Stimulated activated CD4-positive, alpha-beta T cell treated with anti-CD3 and anti-CD28 coated beads, Interleukin-2, amount 100 ng/mL, for 4 hours (primary cell): ENCODE measurements at regions not wholly inside any gene's neighbourhood (a gene's known extent, or its start where the extent isn't known, plus 50 kb on each side); places are given as distances from the start of the nearest gene placed in this dataset.
A peak's percentile ranks its signal among the peaks of the same experiment; 100 is the strongest.

Experiments
- DNase-seq: peaks from one replicate; pipeline ENCODE4 v3.0.0-alpha.2; 2020; ENCODE audit warnings: low read depth

DNA sequence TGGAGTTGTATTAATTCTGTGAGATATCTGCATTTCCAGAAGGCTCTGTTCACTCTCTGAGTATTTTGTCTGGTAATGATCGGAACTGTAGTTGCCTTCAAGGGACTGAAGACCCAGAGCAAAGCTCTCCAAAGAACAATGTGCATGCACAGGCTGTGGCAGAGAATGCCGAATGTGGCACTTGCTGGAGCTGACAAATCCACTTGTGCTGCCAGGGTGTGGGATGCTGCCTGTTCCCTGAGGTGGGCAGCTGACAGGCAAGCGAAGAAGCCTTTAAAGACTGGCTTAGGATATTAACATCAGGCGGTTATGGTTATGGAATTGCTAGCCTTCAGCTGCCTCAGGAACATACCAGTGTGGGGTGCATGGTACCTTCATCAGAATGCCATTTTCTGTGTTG is 419.9 kb upstream of the ATP2B1 start:
- no peak for DNase-seq

DNA sequence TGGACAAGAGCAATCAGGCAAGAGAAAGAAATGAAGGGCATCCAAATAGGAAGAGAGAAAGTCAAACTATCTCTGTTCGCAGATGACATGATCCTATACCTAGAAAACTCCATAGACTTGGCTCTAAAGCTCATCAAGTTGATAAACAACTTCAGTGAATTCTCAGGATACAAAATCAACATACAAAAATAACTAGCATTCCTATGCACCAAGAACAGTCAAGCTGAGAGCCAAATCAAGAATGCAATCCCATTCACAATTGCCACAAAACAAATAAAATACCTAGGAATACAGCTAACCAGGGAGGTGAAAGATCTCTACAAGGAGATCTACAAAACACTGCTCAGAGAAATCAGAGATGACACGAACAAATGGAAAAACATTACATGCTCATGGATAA is 417.5 kb upstream of the ATP2B1 start:
- no peak for DNase-seq

- DNase-seq = no peak
Observed at GRCh38 chr12:90124914-90125313, 416.3 kb upstream of the ATP2B1 start.

DNA sequence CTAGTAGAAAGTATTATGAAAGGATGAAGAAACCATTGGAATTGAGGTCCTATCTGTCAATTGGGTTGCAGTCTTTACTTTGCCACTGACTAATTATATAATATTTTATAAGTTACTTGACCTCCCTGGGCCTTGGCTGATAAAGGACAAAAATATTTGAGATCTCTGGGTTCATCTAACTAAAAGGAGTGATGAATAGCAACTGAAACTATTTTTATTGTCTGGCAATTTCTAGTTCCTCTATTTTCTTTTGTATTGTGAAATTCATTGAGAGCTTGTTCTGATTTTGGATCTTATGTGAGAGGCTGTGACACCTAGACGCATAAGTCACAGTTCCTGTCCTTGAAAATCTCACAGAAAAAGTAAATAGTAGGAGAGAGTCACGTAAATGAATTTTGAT is 415.7 kb upstream of the ATP2B1 start:
- no peak for DNase-seq

GRCh38 chr12:90122681-90123080 is 414.0 kb upstream of the ATP2B1 start:
- no peak for DNase-seq

DNA sequence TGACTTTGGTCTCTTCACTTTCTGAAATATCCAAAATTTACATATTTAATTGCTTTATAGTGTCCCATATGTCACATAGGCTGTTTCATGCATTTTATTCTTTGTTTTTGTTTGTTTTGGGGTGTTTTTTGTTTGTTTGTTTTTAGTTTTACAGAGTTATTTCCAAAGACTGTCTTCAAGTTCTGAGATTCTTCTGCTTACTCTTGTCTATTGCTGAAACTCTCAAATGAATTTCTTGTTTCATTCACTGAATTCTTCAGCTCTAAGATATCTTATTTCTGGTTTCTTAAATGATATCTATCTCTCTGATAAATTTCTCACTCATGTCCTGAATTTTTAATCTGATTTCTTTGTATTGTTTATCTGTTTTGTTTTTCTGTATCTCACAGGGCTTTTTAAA is 412.0 kb upstream of the ATP2B1 start:
- no peak for DNase-seq

- no peak for DNase-seq
Observed at GRCh38 chr12:90112666-90113065, 404.0 kb upstream of the ATP2B1 start.

GRCh38 chr12:90111791-90112580 is 403.3 kb upstream of the ATP2B1 start:
- DNase-seq = no peak

- DNase-seq = no peak
Observed at GRCh38 chr12:90106568-90106967, 397.9 kb upstream of the ATP2B1 start.

DNA sequence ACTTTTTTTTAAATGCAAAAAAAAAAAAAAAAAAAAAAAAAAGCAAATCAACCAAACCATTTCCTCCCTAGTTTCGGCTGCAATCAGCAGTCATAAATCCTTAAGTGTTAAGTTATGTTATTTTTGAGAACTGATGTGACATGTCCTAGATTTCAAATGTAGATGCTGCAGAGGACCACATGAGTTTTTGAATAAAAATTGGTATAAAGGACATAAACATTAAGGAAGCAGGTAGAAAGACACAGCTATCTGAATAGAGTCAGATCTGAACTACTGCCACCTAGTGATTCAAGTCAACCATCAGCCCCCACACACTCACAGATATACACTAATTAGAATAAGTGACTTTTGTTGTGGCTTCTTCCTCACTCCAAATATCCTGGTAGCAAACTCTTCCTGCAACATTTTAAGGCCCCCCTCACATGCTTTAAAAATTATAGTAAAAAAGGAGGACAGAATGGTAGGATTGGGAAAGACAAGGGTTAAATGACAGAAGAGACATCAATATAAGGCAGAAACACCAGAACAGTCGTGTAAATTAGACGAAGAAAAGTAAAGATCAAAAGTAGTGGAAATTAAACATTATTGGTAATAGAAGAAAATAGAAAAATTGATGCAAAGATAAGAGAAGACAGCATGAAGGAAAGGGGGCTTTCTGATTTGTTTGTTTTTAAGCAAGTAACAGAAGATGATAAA is 394.5 kb upstream of the ATP2B1 start:
- peak; percentile 13 for DNase-seq

GRCh38 chr12:90100579-90100978 is 391.9 kb upstream of the ATP2B1 start:
- no peak for DNase-seq

GRCh38 chr12:90099288-90099687 is 390.6 kb upstream of the ATP2B1 start:
- no peak for DNase-seq

- no peak for DNase-seq
Observed at GRCh38 chr12:90098132-90098779, 389.6 kb upstream of the ATP2B1 start.

GRCh38 chr12:90091809-90092208 is 383.2 kb upstream of the ATP2B1 start:
- no peak for DNase-seq

DNA sequence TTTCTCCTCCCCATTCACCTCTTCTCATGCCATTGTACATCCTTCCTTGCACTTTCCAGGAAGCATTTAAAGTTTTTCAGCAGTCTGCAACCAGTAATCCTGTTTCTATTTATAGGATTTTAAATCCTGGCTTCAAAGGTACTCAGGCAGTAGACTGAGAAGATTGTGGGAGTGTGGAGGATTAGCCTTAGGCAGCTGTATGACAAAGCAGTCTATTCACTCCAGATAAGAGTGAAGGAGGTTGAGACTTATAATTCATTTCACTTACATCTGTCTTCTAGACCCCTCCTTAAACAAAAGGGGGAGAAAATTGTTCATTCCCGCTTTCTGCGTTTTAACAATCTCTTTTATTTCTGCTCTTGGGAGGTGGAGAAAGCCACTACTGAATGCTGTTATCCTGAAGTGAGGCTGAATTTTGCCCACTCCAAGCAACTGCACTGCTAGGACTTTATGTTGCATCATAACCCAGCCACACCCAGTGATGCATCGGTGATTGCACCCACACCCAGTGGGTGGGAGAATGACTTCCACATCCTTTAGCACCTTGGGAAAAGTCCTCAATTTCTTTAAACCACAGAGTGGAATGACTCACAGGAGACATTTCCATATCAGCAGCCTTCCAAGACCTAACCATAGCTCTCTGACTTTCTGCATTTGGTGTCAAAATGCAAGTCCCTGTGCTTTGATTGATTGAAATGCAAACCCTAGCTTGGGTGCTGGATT is 382.5 kb upstream of the ATP2B1 start:
- DNase-seq = no peak

GRCh38 chr12:90086281-90086680 is 377.6 kb upstream of the ATP2B1 start:
- DNase-seq = no peak

GRCh38 chr12:90085494-90086274 is 377.0 kb upstream of the ATP2B1 start:
- DNase-seq = no peak

DNA sequence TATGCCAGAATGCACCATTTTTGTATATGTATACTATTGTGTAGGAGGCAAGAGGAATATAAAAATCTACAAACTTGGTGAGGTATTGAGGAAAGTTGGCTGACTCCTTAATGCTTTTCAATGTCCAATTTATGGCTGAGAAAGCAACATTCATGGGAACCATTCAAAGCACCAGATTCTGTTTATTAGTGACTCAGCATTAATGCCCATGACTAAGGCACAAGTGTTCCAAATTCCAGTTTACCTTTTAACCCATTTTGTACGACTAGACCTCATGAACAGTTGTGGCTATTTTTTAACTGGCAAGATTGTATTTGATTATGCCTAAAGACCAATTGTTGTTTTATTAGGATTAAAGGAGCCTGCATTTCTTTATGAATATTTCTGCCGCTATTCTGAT is 375.4 kb upstream of the ATP2B1 start:
- DNase-seq = no peak

- no peak for DNase-seq
Observed at GRCh38 chr12:90080616-90081015, 372.0 kb upstream of the ATP2B1 start.

DNA sequence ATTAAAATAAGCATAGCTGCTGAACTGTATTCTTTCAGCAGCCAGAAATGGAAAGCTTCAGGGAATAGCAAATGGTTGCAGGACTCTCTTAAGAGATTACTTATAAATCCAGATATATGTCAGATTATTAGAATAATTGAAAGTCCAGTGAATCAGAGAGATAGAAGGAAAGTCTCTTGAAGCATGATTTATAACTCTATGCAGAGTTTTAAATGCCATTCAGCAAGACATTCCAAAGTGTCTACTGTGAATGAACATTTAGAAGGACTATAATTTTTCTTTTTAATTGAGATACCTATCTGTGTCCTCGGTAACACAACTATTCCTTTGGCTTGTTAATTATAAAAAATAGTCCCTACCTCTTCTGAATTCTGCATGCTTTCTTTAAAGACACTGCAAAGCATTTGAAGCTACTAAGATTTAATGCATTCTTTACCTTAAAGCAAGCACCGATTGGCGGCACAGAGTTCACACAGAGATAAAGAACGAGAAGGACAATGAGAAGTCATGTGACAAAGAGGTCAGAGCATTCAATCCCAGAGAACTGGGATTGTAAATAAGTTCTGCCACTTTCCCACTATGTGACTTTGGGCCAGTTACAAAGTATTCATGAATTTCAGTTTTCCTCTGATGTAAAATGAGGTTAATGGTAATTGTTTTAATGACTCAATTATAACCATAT is 371.0 kb upstream of the ATP2B1 start:
- no peak for DNase-seq

DNA sequence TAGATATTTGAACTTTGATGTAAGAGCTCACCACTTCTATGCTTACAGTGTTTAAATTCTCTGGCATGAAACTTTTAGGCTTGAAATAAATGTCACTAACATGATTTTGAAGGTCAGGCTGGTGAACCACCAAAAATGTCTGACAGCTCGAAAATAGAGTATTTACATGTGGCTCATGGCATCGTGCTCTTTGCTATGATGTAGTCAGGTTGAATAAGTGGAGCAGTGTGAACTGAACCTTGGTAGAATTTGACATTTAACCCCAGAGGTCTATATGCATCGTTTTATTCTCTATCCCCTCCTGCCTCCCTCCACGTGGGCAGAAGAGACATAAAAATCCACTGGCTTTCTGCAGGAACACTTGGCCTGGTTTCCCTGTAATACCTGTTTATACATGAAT is 369.7 kb upstream of the ATP2B1 start:
- no peak for DNase-seq
